Brain microvascular endothelial cell (primary cell): ENCODE measurements at regions not wholly inside any gene's neighbourhood (a gene's known extent, or its start where the extent isn't known, plus 50 kb on each side); places are given as distances from the start of the nearest gene placed in this dataset.

ENCODE experiments used
- DNase-seq: peaks from one replicate; pipeline ENCODE4 v3.0.0-alpha.2; 2020
- H3K27ac ChIP-seq: fragments of 250-450 bp; sonication (Bioruptor Pico); 2 replicates; pipeline ENCODE4 v1.5.1; 2020; ENCODE audit warnings: mild to moderate bottlenecking, moderate library complexity
- H3K27me3 ChIP-seq: fragments of 250-450 bp; sonication (Bioruptor Pico); replicated peaks from 2 replicates; pipeline ENCODE4 v1.5.1; 2020; ENCODE audit warnings: mild to moderate bottlenecking
- H3K36me3 ChIP-seq: fragments of 250-450 bp; sonication (Bioruptor Pico); replicated peaks from 2 replicates; pipeline ENCODE4 v1.5.1; 2020; ENCODE audit warnings: mild to moderate bottlenecking
- H3K4me3 ChIP-seq: 2 replicates; pipeline ENCODE4 v1.5.1; 2011; ENCODE audit warnings: low read depth, mild to moderate bottlenecking, control low read depth, low read length, moderate library complexity
- in situ Hi-C: cut with HindIII; loops from 2 replicates; pipeline ENCODE4 v1.10.0; 2017; ENCODE audit warnings: low sequenced_read_pairs, low pct_ligation_motif_present
- TF ChIP-seq, protein P1 (sequence below): IDR thresholded peaks from 2 replicates; pipeline ENCODE4 v1.5.1; 2011; ENCODE audit warnings: low read depth, mild to moderate bottlenecking, moderate library complexity, low read length, control low read depth, inconsistent platforms; ENCODE audit errors: missing control alignments

DNA sequence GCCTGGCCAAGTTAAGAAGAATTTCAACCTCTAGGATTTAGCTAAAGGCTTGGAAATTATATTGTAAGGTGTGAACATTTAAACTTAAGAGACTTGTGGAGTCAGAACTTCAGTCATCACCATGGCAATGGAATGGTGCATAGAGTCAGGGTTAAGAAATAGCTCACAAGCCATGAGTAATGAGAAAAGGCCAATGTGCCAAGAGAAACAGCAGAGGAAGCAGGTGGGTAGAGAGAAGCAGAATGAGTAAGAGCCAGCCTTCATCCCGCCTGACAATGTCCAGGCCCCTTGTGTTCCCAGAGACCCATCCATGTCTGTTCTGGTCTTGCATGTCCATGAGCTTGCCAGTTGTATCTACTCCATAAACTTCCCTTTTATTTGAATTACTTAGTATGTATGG lies 62.6 kb upstream of the TBX20 start:
- DNase-seq, result no peak
- no peak overlapping the region for H3K27ac ChIP-seq
- TF ChIP-seq, protein P1, sequence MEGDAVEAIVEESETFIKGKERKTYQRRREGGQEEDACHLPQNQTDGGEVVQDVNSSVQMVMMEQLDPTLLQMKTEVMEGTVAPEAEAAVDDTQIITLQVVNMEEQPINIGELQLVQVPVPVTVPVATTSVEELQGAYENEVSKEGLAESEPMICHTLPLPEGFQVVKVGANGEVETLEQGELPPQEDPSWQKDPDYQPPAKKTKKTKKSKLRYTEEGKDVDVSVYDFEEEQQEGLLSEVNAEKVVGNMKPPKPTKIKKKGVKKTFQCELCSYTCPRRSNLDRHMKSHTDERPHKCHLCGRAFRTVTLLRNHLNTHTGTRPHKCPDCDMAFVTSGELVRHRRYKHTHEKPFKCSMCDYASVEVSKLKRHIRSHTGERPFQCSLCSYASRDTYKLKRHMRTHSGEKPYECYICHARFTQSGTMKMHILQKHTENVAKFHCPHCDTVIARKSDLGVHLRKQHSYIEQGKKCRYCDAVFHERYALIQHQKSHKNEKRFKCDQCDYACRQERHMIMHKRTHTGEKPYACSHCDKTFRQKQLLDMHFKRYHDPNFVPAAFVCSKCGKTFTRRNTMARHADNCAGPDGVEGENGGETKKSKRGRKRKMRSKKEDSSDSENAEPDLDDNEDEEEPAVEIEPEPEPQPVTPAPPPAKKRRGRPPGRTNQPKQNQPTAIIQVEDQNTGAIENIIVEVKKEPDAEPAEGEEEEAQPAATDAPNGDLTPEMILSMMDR, result no peak
- H3K27me3 ChIP-seq, result no peaks in the 10 kb centered on the region
- H3K4me3 ChIP-seq, result no peak overlapping the region
- no peaks in the 10 kb centered on the region for H3K36me3 ChIP-seq
- in situ Hi-C loops, result no loop called here

DNA sequence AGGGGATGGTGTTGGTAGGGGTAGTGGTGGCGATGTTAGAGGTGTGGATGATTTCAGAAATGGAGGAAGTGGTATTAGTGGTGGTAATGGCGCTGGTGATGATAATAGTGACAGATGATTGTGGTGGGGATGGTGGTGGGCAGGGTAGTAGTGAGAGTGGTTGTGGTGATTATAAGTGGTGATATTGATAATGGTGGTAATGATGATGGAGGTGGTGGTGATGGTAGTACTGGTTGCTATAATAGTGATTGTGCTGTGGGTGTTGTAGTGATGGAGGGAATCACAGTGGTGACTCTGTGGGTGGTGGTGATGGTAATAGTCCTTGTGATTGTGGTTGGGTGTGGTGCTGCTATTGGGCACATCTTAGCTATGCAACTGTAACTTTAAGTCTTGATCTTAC lies 61.6 kb upstream of the TBX20 start:
- H3K27ac ChIP-seq, result no peak overlapping the region
- H3K27me3 ChIP-seq, result no peaks in the 10 kb centered on the region
- no peak for DNase-seq
- H3K4me3 ChIP-seq, result no peak overlapping the region
- in situ Hi-C loops, result no loop called here
- H3K36me3 ChIP-seq, result no peaks in the 10 kb centered on the region
- TF ChIP-seq, protein P1, result no peak

DNA sequence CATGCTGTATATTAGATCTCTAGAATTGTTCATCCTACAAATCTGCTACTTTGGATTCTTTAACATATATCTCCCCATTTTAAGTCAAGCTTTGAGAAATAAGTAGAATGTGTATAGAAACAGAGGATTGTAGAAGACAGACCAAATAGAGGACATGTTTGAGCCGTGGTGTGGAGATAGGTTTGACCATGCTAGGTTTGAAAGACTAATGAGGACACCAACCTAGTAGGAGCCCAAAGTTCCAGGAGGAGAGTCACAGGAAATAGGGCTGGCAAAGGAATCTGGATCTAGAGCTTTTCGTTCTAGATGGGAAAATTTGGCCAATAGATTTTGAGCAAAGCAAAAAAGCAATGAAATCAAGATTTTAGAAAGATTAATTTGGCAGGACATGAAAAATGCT lies 60.5 kb upstream of the TBX20 start:
- in situ Hi-C loops, result no loop called here
- no peaks in the 10 kb centered on the region for H3K27me3 ChIP-seq
- H3K27ac ChIP-seq, result no peak overlapping the region
- TF ChIP-seq, protein P1, result no peak
- H3K4me3 ChIP-seq, result no peak overlapping the region
- no peaks in the 10 kb centered on the region for H3K36me3 ChIP-seq
- DNase-seq, result no peak

DNA sequence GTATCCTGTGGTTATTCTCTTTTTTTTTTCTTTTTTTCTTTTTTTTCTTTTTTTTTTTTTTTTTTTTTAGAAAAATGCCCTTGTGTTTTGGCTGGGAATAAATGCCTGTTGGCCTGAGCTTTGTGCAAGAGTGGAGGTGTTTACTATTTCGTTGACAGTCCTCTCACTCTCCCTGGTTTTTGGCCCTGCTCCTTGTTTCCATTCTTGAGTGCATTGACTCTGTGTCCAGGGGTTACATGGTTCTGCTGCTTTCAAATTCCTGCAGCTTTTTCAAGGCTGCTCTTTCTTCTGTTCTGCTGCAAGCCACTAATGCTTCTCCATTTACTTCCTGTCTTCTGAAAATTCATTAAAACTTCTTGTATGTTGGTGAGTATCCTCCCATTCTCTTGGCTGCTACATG lies 59.7 kb upstream of the TBX20 start:
- H3K27me3 ChIP-seq, result no peaks in the 10 kb centered on the region
- DNase-seq, result no peak
- TF ChIP-seq, protein P1, result no peak
- H3K36me3 ChIP-seq, result no peaks in the 10 kb centered on the region
- no peak overlapping the region for H3K4me3 ChIP-seq
- H3K27ac ChIP-seq, result no peak overlapping the region
- in situ Hi-C loops, result no loop called here
